ENCODE measurements at regions not wholly inside any gene's neighbourhood (a gene's known extent, or its start where the extent isn't known, plus 50 kb on each side); places are given as distances from the start of the nearest gene placed in this dataset.

GRCh38 chr5:61969755-61970154 lies 336.3 kb upstream of the KIF2A start:
- DNase-seq, result no peak

- no peak for DNase-seq
These were observed 335.8 kb upstream of the KIF2A start for GRCh38 chr5:61970218-61970617.

- DNase-seq, result no peak
These were observed 331.3 kb upstream of the KIF2A start for GRCh38 chr5:61974680-61975079.

GRCh38 chr5:61981886-61982285 lies 324.1 kb upstream of the KIF2A start:
- no peak for DNase-seq

- DNase-seq, result no peak
These were observed 314.6 kb upstream of the KIF2A start for GRCh38 chr5:61991430-61991829.

- DNase-seq, result no peak
These were observed 314.1 kb upstream of the KIF2A start for GRCh38 chr5:61991866-61992265.

GRCh38 chr5:61993295-61993927 lies 312.6 kb upstream of the KIF2A start:
- no peak for DNase-seq

- DNase-seq, result no peak
These were observed 311.8 kb upstream of the KIF2A start for GRCh38 chr5:61994171-61994570.

- no peak for DNase-seq
These were observed 310.5 kb upstream of the KIF2A start for GRCh38 chr5:61995486-61995885.

- DNase-seq, result no peak
These were observed 306.6 kb upstream of the KIF2A start for GRCh38 chr5:61999371-61999770.

GRCh38 chr5:62000646-62001045 lies 305.4 kb upstream of the KIF2A start:
- no peak for DNase-seq

- DNase-seq, result no peak
These were observed 304.4 kb upstream of the KIF2A start for GRCh38 chr5:62001640-62002039.

- DNase-seq, result no peak
These were observed 303.6 kb upstream of the KIF2A start for GRCh38 chr5:62002436-62002835.

GRCh38 chr5:62005551-62005950 lies 300.5 kb upstream of the KIF2A start:
- no peak for DNase-seq

- DNase-seq, result no peak
These were observed 298.5 kb upstream of the KIF2A start for GRCh38 chr5:62007457-62007856.

GRCh38 chr5:62011089-62011664 lies 294.8 kb upstream of the KIF2A start:
- DNase-seq, result no peak

GRCh38 chr5:62017092-62017491 lies 288.9 kb upstream of the KIF2A start:
- DNase-seq, result no peak

- DNase-seq, result no peak
These were observed 276.7 kb upstream of the KIF2A start for GRCh38 chr5:62029303-62029702.

- DNase-seq, result no peak
These were observed 275.7 kb upstream of the KIF2A start for GRCh38 chr5:62030326-62030725.

- no peak for DNase-seq
These were observed 268.0 kb upstream of the KIF2A start for GRCh38 chr5:62038024-62038423.

- DNase-seq, result no peak
These were observed 264.8 kb upstream of the KIF2A start for GRCh38 chr5:62041156-62041756.

- no peak for DNase-seq
These were observed 264.0 kb upstream of the KIF2A start for GRCh38 chr5:62042007-62042406.

- no peak for DNase-seq
These were observed 262.4 kb upstream of the KIF2A start for GRCh38 chr5:62043289-62044280.

- no peak for DNase-seq
These were observed 261.0 kb upstream of the KIF2A start for GRCh38 chr5:62044989-62045388.
